GM12878 (cell line): ENCODE measurements at regions not wholly inside any gene's neighbourhood (a gene's known extent, or its start where the extent isn't known, plus 50 kb on each side); places are given as distances from the start of the nearest gene placed in this dataset.
"Not testable (repeated sequence)": the region's sequence is repeated elsewhere in the genome, so short reads cannot be mapped to it uniquely, and the experiment has no call there.

ENCODE experiments used
- ATAC-seq: fragments of 200-7000 bp; cut with Tn5 transposase; 3 replicates; pipeline ENCODE4 v1.9.1; 2020; ENCODE audit warnings: mild to moderate bottlenecking, moderate library complexity
- BruUV-seq: library from RNA; stranded (reverse); fragments of 400-500 nt; replicated peaks from 2 replicates; lab custom pipeline; 2021; lab: Mats Ljungman, UMichigan
- CTCF ChIA-PET: fragments of 300-600 bp; sonication (Branson Sonifier 250); formaldehyde crosslinking; extraction: SDS; loops from one replicate; lab custom pipeline; 2021; ENCODE audit warnings: inconsistent platforms; lab: Yijun Ruan, JAX
- POLR2A ChIA-PET: fragments of 350-600 bp; formaldehyde crosslinking; extraction: SDS; loops from one replicate; lab custom pipeline; 2021; ENCODE audit warnings: inconsistent platforms; lab: Charles Lee
- RAD21 ChIA-PET: fragments of 300-600 bp; sonication (Branson Sonifier 250); formaldehyde crosslinking; loops from one replicate; lab custom pipeline; 2023; ENCODE audit warnings: antibody characterized with exemption; ENCODE audit not compliant: unreplicated experiment; lab: Charles Lee
- SMC1A ChIA-PET: fragments of 300-600 bp; sonication (Branson Sonifier 250); formaldehyde crosslinking; loops from one replicate; lab custom pipeline; 2023; ENCODE audit not compliant: unreplicated experiment, uncharacterized antibody; lab: Charles Lee
- DNase-seq: peaks from one replicate; pipeline ENCODE4 v3.0.0-alpha.2; 2011; ENCODE audit warnings: low read depth, low spot score
- FAIRE-seq: peaks from 3 replicates; lab custom pipeline; 2011; peaks lifted over from hg19 to GRCh38; lab: Jason Lieb, UNC
- H2AFZ ChIP-seq: 2 replicates; pipeline ENCODE4 v1.6.0; 2011; ENCODE audit warnings: low read depth, low read length, control low read depth; ENCODE audit not compliant: control insufficient read depth
- H3K27ac ChIP-seq: 2 replicates; pipeline ENCODE4 v1.5.1; 2011; ENCODE audit warnings: control low read depth; ENCODE audit not compliant: control insufficient read depth, insufficient read depth
- H3K27me3 ChIP-seq, 2 experiments: replicated peaks in 1 of 2; 2 replicates each; pipeline versions ENCODE4 v1.6.0 to v1.6.1; 2011; ENCODE audit warnings: low read length in 1 of 2; ENCODE audit not compliant: control insufficient read depth in 2 of 2, insufficient read depth in 2 of 2
- H3K36me3 ChIP-seq, 2 experiments: 2 replicates each; pipeline ENCODE4 v1.5.1; 2011; ENCODE audit warnings: low read length in 1 of 2; ENCODE audit not compliant: control insufficient read depth in 2 of 2, insufficient read depth in 2 of 2
- H3K4me1 ChIP-seq: 2 replicates; pipeline ENCODE4 v1.6.1; 2011; ENCODE audit warnings: mild to moderate bottlenecking, low read length, moderate library complexity, mixed read lengths; ENCODE audit not compliant: control insufficient read depth, insufficient read depth
- H3K4me2 ChIP-seq: 2 replicates; pipeline ENCODE4 v1.6.0; 2011; ENCODE audit warnings: control low read depth; ENCODE audit not compliant: control insufficient read depth, insufficient read depth
- H3K4me3 ChIP-seq: fragments of 200-600 bp; sonication (generic); 2 replicates; pipeline ENCODE4 v1.5.1; 2016
- H3K79me2 ChIP-seq: 2 replicates; pipeline ENCODE4 v1.6.0; 2011; ENCODE audit warnings: low read length; ENCODE audit not compliant: control insufficient read depth, insufficient read depth
- H3K9ac ChIP-seq: 2 replicates; pipeline ENCODE4 v1.8.0; 2011; ENCODE audit warnings: low read length, control low read depth, mixed read lengths; ENCODE audit not compliant: control insufficient read depth, insufficient read depth
- H3K9me3 ChIP-seq: replicated peaks from 3 replicates; pipeline ENCODE4 v1.5.1; 2011; ENCODE audit warnings: mild to moderate bottlenecking, low read length; ENCODE audit not compliant: control insufficient read depth, insufficient read depth
- H4K20me1 ChIP-seq: 2 replicates; pipeline ENCODE4 v1.6.0; 2011; ENCODE audit not compliant: control insufficient read depth, insufficient read depth
- MTA2 ChIP-seq: fragments of 450-650 bp; IDR thresholded peaks from 2 replicates; pipeline ENCODE4 v1.6.1; 2016; ENCODE audit warnings: low read depth, mild to moderate bottlenecking, moderate library complexity
- MTA3 ChIP-seq: IDR thresholded peaks from 2 replicates; pipeline ENCODE4 v1.6.1; 2012; ENCODE audit warnings: low read length, inconsistent platforms, borderline replicate concordance
- NR2C1 ChIP-seq: fragments of 450-650 bp; IDR thresholded peaks from 2 replicates; pipeline ENCODE4 v1.6.1; 2017; ENCODE audit warnings: antibody characterized with exemption, mild to moderate bottlenecking, moderate library complexity
- SREBF1 ChIP-seq: IDR thresholded peaks from 2 replicates; pipeline ENCODE4 v1.6.1; 2012; ENCODE audit warnings: mild to moderate bottlenecking, low read length
- TBL1XR1 ChIP-seq: IDR thresholded peaks from 2 replicates; pipeline ENCODE4 v1.6.1; 2012; ENCODE audit warnings: low read depth, low read length, improper control_type of control experiment
- ZNF274 ChIP-seq: IDR thresholded peaks from one replicate; pipeline ENCODE4 v1.8.0; 2011; ENCODE audit not compliant: insufficient read length, insufficient read depth
- WGBS: methylation state at CpG from one replicate; pipeline ENCODE4 v1.1.6; 2016; ENCODE audit warnings: low lambda C conversion rate; ENCODE audit not compliant: insufficient replicate concordance, insufficient coverage; ENCODE audit errors: missing lambda C conversion rate; 5-methylcytosine and 5-hydroxymethylcytosine counted together
- in situ Hi-C: fragments of 300-500 bp; cut with MboI; formaldehyde crosslinking; loops from 9 replicates; pipeline ENCODE4 v1.14.3; 2018; ENCODE audit warnings: mixed read lengths
- intact Hi-C: fragments of 100-400 bp; cut with micrococcal nuclease; formaldehyde crosslinking; loops from one replicate; pipeline ENCODE4 v1.14.2; 2022; ENCODE audit not compliant: unreplicated experiment
- TF ChIP-seq, protein P1 (sequence below): fragments of 450-650 bp; IDR thresholded peaks from 2 replicates; pipeline ENCODE4 v1.6.1; 2017; ENCODE audit warnings: borderline replicate concordance
- TF ChIP-seq, protein P2 (sequence below): fragments of 150-350 bp; IDR thresholded peaks from 2 replicates; pipeline ENCODE4 v1.6.1; 2014; ENCODE audit warnings: mild to moderate bottlenecking, low read depth, low read length
- TF ChIP-seq, protein P3 (sequence below): fragments of 450-650 bp; IDR thresholded peaks from 2 replicates; pipeline ENCODE4 v1.6.1; 2016; ENCODE audit warnings: mild to moderate bottlenecking
- TF ChIP-seq, protein P4 (sequence below): fragments of 450-650 bp; IDR thresholded peaks from 2 replicates; pipeline ENCODE4 v1.6.1; 2017; ENCODE audit warnings: mild to moderate bottlenecking, low read depth, inconsistent platforms; ENCODE audit not compliant: poor library complexity, severe bottlenecking

DNA sequence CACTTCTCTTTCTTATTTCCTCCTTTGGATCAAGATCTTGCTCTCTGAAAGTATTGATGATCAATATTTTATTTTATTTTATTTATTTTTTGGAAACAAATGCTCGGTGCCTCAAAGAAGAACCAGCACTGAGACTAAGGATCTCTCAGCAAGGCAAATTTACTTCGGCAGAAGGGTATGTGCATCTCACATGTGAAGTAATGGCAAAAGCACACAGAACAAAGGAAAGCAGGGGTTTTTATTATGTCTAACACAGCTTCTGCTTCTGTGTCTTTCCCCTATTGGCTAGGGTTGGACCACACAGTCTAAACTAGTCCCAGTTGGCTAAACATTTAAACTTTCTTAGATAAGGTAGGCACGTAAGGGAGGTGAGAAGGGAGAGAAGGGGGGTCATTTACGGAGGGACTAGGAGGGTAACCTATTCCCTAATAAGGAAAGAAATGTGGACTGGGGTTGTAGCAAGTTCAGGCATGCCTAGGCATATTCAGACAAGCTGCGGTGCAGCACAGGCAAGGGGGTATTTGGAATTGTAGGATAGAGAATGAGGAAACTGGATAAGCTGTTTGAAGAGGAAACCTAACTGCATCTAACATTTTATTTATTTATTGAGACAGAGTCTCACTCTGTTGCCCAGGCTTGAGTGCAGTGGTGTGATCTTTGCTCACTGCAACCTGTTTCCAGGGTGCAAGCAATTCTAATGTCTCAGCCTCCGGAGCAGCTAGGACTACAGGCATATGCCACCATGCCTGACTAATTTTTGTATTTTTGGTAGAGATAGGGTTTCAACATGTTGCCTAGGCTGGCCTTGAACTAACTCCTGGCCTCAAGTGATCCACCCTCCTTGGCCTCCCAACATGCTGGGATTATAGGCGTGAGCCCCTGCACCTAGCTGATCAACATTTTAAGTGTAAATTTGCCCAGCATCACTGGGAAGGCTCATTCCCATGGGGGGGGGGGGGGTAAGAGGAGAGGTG is 90.0 kb upstream of the EIF5 start (continued):
- TF ChIP-seq, protein P1, sequence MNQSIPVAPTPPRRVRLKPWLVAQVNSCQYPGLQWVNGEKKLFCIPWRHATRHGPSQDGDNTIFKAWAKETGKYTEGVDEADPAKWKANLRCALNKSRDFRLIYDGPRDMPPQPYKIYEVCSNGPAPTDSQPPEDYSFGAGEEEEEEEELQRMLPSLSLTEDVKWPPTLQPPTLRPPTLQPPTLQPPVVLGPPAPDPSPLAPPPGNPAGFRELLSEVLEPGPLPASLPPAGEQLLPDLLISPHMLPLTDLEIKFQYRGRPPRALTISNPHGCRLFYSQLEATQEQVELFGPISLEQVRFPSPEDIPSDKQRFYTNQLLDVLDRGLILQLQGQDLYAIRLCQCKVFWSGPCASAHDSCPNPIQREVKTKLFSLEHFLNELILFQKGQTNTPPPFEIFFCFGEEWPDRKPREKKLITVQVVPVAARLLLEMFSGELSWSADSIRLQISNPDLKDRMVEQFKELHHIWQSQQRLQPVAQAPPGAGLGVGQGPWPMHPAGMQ, result no peak
- TF ChIP-seq TBL1XR1 (no peak), MTA2 (no peak), MTA3 (no peak), ZNF274 (no peak), NR2C1 (no peak), SREBF1 (no peak)
- TF ChIP-seq, protein P2, sequence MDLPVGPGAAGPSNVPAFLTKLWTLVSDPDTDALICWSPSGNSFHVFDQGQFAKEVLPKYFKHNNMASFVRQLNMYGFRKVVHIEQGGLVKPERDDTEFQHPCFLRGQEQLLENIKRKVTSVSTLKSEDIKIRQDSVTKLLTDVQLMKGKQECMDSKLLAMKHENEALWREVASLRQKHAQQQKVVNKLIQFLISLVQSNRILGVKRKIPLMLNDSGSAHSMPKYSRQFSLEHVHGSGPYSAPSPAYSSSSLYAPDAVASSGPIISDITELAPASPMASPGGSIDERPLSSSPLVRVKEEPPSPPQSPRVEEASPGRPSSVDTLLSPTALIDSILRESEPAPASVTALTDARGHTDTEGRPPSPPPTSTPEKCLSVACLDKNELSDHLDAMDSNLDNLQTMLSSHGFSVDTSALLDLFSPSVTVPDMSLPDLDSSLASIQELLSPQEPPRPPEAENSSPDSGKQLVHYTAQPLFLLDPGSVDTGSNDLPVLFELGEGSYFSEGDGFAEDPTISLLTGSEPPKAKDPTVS, result no peak
- TF ChIP-seq, protein P3, sequence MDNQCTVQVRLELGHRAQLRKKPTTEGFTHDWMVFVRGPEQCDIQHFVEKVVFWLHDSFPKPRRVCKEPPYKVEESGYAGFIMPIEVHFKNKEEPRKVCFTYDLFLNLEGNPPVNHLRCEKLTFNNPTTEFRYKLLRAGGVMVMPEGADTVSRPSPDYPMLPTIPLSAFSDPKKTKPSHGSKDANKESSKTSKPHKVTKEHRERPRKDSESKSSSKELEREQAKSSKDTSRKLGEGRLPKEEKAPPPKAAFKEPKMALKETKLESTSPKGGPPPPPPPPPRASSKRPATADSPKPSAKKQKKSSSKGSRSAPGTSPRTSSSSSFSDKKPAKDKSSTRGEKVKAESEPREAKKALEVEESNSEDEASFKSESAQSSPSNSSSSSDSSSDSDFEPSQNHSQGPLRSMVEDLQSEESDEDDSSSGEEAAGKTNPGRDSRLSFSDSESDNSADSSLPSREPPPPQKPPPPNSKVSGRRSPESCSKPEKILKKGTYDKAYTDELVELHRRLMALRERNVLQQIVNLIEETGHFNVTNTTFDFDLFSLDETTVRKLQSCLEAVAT, result no peak
- TF ChIP-seq, protein P4, sequence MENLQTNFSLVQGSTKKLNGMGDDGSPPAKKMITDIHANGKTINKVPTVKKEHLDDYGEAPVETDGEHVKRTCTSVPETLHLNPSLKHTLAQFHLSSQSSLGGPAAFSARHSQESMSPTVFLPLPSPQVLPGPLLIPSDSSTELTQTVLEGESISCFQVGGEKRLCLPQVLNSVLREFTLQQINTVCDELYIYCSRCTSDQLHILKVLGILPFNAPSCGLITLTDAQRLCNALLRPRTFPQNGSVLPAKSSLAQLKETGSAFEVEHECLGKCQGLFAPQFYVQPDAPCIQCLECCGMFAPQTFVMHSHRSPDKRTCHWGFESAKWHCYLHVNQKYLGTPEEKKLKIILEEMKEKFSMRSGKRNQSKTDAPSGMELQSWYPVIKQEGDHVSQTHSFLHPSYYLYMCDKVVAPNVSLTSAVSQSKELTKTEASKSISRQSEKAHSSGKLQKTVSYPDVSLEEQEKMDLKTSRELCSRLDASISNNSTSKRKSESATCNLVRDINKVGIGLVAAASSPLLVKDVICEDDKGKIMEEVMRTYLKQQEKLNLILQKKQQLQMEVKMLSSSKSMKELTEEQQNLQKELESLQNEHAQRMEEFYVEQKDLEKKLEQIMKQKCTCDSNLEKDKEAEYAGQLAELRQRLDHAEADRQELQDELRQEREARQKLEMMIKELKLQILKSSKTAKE, result no peak

DNA sequence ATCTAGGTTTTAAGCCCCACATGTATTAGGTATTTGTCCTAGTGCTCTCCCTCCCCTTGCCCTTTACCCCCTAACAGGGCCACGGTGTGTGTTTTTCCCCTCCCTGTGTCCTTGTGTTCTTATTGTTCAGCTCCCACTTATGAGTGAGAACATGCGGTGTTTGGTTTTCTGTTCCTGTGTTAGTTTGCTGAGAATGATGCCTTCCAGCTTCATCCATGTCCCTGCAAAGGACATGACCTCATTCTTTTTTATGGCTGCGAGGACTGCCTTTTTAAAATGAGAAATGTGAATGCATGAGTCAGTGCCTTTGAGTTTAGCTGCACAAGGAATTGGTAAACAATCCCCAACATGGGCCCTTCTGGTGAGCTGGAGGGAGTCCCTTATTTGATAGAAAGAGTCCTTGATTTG is 88.4 kb upstream of the EIF5 start:
- CTCF ChIA-PET, BruUV-seq, H3K27me3 ChIP-seq, H3K4me3 ChIP-seq, SMC1A ChIA-PET, H3K4me1 ChIP-seq, H4K20me1 ChIP-seq, RAD21 ChIA-PET, H3K79me2 ChIP-seq, H3K9ac ChIP-seq, in situ Hi-C loops, ATAC-seq, intact Hi-C loops, H3K36me3 ChIP-seq, H3K27ac ChIP-seq, H3K9me3 ChIP-seq, POLR2A ChIA-PET, H3K4me2 ChIP-seq, DNase-seq, H2AFZ ChIP-seq, FAIRE-seq: not testable (repeated sequence)
- 16% methylated on average over 3 of the region's 3 CpGs for WGBS
